Right lobe of liver (tissue), 6 donors: ENCODE measurements at regions not wholly inside any gene's neighbourhood (a gene's known extent, or its start where the extent isn't known, plus 50 kb on each side); places are given as distances from the start of the nearest gene placed in this dataset.

ENCODE experiments used
- ATAC-seq, 4 donors: fragments of 200-7000 bp; cut with Tn5 transposase; one replicate each; pipeline ENCODE4 v1.9.1; 2020; ENCODE audit warnings: mild to moderate bottlenecking in 4 of 4, moderate library complexity in 4 of 4
- DNase-seq, 3 donors: peaks; one replicate each; pipeline ENCODE4 v3.0.0-alpha.2; 2020
- H3K27ac ChIP-seq, 3 donors: fragments of 200-600 bp; one replicate each; pipeline ENCODE4 v1.8.0; 2022
- H3K27me3 ChIP-seq, 2 donors: fragments of 200-600 bp; one replicate each; pipeline ENCODE4 v1.8.0; 2022
- H3K36me3 ChIP-seq, 4 donors: fragments of 200-600 bp; sonication (generic) in 1 of 4; one replicate each; pipeline versions ENCODE4 v1.5.1 to v1.8.0; 2017 to 2022; ENCODE audit warnings: control low read depth in 1 of 4
- H3K4me1 ChIP-seq, 4 donors: fragments of 200-600 bp; sonication (generic) in 1 of 4; one replicate each; pipeline versions ENCODE4 v1.5.1 to v1.8.0; 2017 to 2022; ENCODE audit warnings: control low read depth in 1 of 4
- H3K4me3 ChIP-seq, 3 donors: fragments of 200-600 bp; one replicate each; pipeline ENCODE4 v1.8.0; 2022
- H3K9me3 ChIP-seq, 4 donors: fragments of 200-600 bp; sonication (generic) in 1 of 4; one replicate each; pipeline versions ENCODE4 v1.5.1 to v1.8.0; 2017 to 2022; ENCODE audit warnings: control low read depth in 1 of 4
- CTCF ChIP-seq, 4 donors: fragments of 200-600 bp in 3 of 4; fragments of 450-650 bp in 1 of 4; IDR thresholded peaks; one replicate each; pipeline versions ENCODE4 v1.5.1 to v1.8.0; 2016 to 2022; ENCODE audit warnings: antibody characterized with exemption in 4 of 4, mild to moderate bottlenecking in 2 of 4
- POLR2A ChIP-seq: fragments of 450-650 bp; IDR thresholded peaks from one replicate; pipeline ENCODE4 v1.6.1; 2017; ENCODE audit warnings: antibody characterized with exemption, mild to moderate bottlenecking
- WGBS: methylation state at CpG from one replicate; pipeline ENCODE4 v1.1.6; 2018; ENCODE audit warnings: low coverage, low lambda C conversion rate; ENCODE audit not compliant: insufficient coverage; ENCODE audit errors: missing lambda C conversion rate; 5-methylcytosine and 5-hydroxymethylcytosine counted together
- intact Hi-C, 2 donors: fragments of 100-400 bp; cut with DNase I; formaldehyde crosslinking; loops; one replicate each; pipeline versions ENCODE4 v1.11.2 to v1.14.1; 2022
- donor health status: DM: no; HTN: yes; CAD: no.
- donor health status: DM: no; HTN: no; CAD: no.
- donor health status: DM: no; HTN: no; CAD: no.
- donor health status: DM: no; HTN: yes; CAD: no.
- donor health status: DM: no; HTN: yes; CAD: no.

- Histone ChIP-seq H3K27ac (no peak overlapping the region), H3K4me1 (no peaks in the 10 kb centered on the region), H3K9me3 (no peaks in the 10 kb centered on the region), H3K27me3 (no peaks in the 10 kb centered on the region), H3K4me3 (no peak overlapping the region), H3K36me3 (no peaks in the 10 kb centered on the region)
- intact Hi-C loops, result no loop called here
- DNase-seq (no peak), ATAC-seq (no peak)
- TF ChIP-seq CTCF (IDR thresholded peaks at IDR 0.05), result no peak
- no peak for TF ChIP-seq POLR2A
- WGBS, result 58% methylated on average over 2 of the region's 2 CpGs
These were observed 254.4 kb downstream of the NDUFS4 start for GRCh38 chr5:53814819-53815218.

- no peak for DNase-seq
- 93% methylated on average over 2 of the region's 2 CpGs for WGBS
- Histone ChIP-seq H3K4me3 (no peak overlapping the region), H3K27me3 (no peaks in the 10 kb centered on the region), H3K4me1 (no peaks in the 10 kb centered on the region), H3K27ac (no peak overlapping the region), H3K9me3 (no peaks in the 10 kb centered on the region), H3K36me3 (no peaks in the 10 kb centered on the region)
- TF ChIP-seq POLR2A (no peak), CTCF (IDR thresholded peaks at IDR 0.05) (no peak)
- no peak for ATAC-seq
- intact Hi-C loops, result no loop called here
These were observed 255.0 kb downstream of the NDUFS4 start for GRCh38 chr5:53815471-53815870.

DNA sequence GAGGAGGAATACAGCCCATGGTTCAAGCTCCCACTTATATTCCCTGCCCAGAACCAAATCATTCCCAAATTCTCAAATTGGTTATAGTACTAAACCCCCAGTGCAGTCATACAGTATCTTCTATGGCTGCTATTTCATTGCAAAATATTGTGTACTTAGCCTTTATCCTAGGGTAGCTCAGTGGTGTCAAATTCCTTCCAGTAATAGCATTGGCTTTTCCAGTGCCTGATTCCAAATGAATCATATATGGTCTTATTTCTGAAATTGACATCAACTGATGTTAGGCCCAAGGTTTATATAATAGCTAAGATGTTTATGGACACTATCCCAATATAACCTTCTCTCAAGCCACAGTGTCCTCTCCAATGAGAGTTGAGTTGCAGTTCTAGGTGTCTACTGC, 256.7 kb downstream of the NDUFS4 start:
- no peaks in the 10 kb centered on the region for H3K4me1 ChIP-seq
- intact Hi-C loops, result no loop called here
- DNase-seq (no peak), ATAC-seq (no peak)
- H3K4me3 ChIP-seq, result no peak overlapping the region
- H3K36me3 ChIP-seq, result no peaks in the 10 kb centered on the region
- TF ChIP-seq CTCF (IDR thresholded peaks at IDR 0.05) (no peak), POLR2A (no peak)
- no peaks in the 10 kb centered on the region for H3K9me3 ChIP-seq
- H3K27me3 ChIP-seq, result no peaks in the 10 kb centered on the region
- no peak overlapping the region for H3K27ac ChIP-seq

- TF ChIP-seq POLR2A, result no peak
- no peaks in the 10 kb centered on the region for H3K36me3 ChIP-seq
- H3K27ac ChIP-seq, result no peak overlapping the region
- intact Hi-C loops, result no loop called here
- DNase-seq (no peak), ATAC-seq (no peak)
- no peak overlapping the region for H3K4me3 ChIP-seq
- no peaks in the 10 kb centered on the region for H3K9me3 ChIP-seq
- no peaks in the 10 kb centered on the region for H3K27me3 ChIP-seq
- no peaks in the 10 kb centered on the region for H3K4me1 ChIP-seq
- 33% methylated on average over 1 of the region's 8 CpGs for WGBS
These were observed 259.0 kb downstream of the NDUFS4 start for GRCh38 chr5:53819482-53819881.

GRCh38 chr5:53820119-53820801, 259.8 kb downstream of the NDUFS4 start:
- intact Hi-C loops, result no loop called here

More at GRCh38 chr5:53820119-53820801, 259.8 kb downstream of the NDUFS4 start:
- WGBS, result 89% methylated on average over 2 of the region's 2 CpGs
- H3K27me3 ChIP-seq, result no peaks in the 10 kb centered on the region
- no peak overlapping the region for H3K4me3 ChIP-seq
- no peak overlapping the region for H3K27ac ChIP-seq
- no peak for ATAC-seq
- TF ChIP-seq POLR2A, result no peak
- TF ChIP-seq CTCF (IDR thresholded peaks at IDR 0.05), result no peak
- no peaks in the 10 kb centered on the region for H3K4me1 ChIP-seq
- H3K9me3 ChIP-seq, result no peaks in the 10 kb centered on the region
- DNase-seq, result no peak
- no peaks in the 10 kb centered on the region for H3K36me3 ChIP-seq
